Mucosa of descending colon (tissue), 3 donors: ENCODE measurements at regions not wholly inside any gene's neighbourhood (a gene's known extent, or its start where the extent isn't known, plus 50 kb on each side); places are given as distances from the start of the nearest gene placed in this dataset.
"Not testable (repeated sequence)": the region's sequence is repeated elsewhere in the genome, so short reads cannot be mapped to it uniquely, and the experiment has no call there.

Experiments
- ATAC-seq: fragments of 200-7000 bp; cut with Tn5 transposase; one replicate; pipeline ENCODE4 v1.9.1; 2020; ENCODE audit warnings: mild to moderate bottlenecking, moderate library complexity
- DNase-seq, 3 donors: peaks; one replicate each; pipeline ENCODE4 v3.0.0-alpha.2; 2020
- H3K36me3 ChIP-seq: fragments of 200-600 bp; one replicate; pipeline ENCODE4 v1.8.0; 2021; ENCODE audit warnings: low read depth, mild to moderate bottlenecking
- H3K4me1 ChIP-seq: fragments of 200-600 bp; one replicate; pipeline ENCODE4 v1.8.0; 2021; ENCODE audit warnings: low read depth, mild to moderate bottlenecking
- H3K4me3 ChIP-seq: fragments of 200-600 bp; one replicate; pipeline ENCODE4 v1.8.0; 2021; ENCODE audit warnings: mild to moderate bottlenecking
- H3K9me3 ChIP-seq: fragments of 200-600 bp; one replicate; pipeline ENCODE4 v1.8.0; 2021; ENCODE audit warnings: mild to moderate bottlenecking
- intact Hi-C, 2 donors: fragments of 100-400 bp; cut with DNase I in 1 of 2; cut with micrococcal nuclease in 1 of 2; formaldehyde crosslinking; loops; one replicate each; pipeline versions ENCODE4 v1.11.0 to v1.11.1; 2022; cut with DNase I, micrococcal nuclease
- TF ChIP-seq, protein P1 (sequence below): fragments of 200-600 bp; IDR thresholded peaks from one replicate; pipeline ENCODE4 v1.8.0; 2022; ENCODE audit warnings: antibody characterized with exemption, mild to moderate bottlenecking
- donor health status: DM: no; HTN: no; CAD: no; lungs with moderate emphysema.
- donor health status: DM: no; HTN: no; CAD: no.
- donor health status: DM: no; HTN: yes; CAD: no.

DNA sequence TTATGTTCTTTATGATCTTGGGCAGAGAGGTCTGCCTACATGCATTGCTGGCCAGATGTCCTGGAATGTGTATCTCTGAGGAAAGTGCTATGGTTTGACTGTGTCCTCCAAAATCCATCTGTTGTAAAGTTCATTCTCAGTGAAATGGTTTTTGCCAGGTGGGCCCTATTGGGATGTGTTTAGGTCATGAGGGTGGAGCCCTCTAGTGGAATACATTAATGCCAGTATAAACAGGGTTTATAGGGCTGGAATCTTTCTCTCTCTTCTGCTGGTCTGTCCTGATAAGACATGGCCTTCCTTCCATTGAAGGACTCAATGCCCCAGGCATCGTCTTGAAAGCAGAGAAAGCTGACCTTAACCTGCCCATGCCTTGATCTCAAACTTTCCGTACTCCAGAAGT lies 258.5 kb downstream of the RPIA start:
- no peaks in the 10 kb centered on the region for H3K36me3 ChIP-seq
- ATAC-seq: no peak
- H3K4me1 ChIP-seq: no peaks in the 10 kb centered on the region
- TF ChIP-seq, protein P1, sequence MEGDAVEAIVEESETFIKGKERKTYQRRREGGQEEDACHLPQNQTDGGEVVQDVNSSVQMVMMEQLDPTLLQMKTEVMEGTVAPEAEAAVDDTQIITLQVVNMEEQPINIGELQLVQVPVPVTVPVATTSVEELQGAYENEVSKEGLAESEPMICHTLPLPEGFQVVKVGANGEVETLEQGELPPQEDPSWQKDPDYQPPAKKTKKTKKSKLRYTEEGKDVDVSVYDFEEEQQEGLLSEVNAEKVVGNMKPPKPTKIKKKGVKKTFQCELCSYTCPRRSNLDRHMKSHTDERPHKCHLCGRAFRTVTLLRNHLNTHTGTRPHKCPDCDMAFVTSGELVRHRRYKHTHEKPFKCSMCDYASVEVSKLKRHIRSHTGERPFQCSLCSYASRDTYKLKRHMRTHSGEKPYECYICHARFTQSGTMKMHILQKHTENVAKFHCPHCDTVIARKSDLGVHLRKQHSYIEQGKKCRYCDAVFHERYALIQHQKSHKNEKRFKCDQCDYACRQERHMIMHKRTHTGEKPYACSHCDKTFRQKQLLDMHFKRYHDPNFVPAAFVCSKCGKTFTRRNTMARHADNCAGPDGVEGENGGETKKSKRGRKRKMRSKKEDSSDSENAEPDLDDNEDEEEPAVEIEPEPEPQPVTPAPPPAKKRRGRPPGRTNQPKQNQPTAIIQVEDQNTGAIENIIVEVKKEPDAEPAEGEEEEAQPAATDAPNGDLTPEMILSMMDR: no peak
- no peak for DNase-seq
- intact Hi-C loops: no loop called here
- H3K4me3 ChIP-seq: no peak overlapping the region
- no peaks in the 10 kb centered on the region for H3K9me3 ChIP-seq

DNA sequence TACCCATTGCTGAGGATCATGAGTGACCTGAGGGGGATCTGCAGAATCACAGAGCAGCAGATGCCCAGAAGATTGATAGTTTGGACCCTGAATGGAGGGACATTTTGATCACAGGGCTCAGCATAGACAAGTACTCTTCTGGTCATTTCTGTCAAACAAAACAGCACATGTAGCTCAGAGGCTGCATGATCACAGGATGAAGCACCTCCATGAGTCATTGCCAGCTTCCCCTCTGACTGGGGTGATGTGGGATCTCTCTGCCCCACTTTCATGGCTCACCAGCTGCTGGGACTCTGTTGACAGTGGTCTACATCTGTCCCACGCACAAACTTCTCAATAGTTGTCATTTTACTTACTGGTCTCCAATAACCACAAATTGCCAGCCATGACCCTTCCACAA lies 264.1 kb downstream of the RPIA start:
- DNase-seq (no peak), ATAC-seq (no peak)
- intact Hi-C loops: no loop called here
- Histone ChIP-seq H3K36me3 (no peaks in the 10 kb centered on the region), H3K9me3 (no peaks in the 10 kb centered on the region), H3K4me3 (no peak overlapping the region), H3K4me1 (no peaks in the 10 kb centered on the region)
- TF ChIP-seq, protein P1: no peak

DNA sequence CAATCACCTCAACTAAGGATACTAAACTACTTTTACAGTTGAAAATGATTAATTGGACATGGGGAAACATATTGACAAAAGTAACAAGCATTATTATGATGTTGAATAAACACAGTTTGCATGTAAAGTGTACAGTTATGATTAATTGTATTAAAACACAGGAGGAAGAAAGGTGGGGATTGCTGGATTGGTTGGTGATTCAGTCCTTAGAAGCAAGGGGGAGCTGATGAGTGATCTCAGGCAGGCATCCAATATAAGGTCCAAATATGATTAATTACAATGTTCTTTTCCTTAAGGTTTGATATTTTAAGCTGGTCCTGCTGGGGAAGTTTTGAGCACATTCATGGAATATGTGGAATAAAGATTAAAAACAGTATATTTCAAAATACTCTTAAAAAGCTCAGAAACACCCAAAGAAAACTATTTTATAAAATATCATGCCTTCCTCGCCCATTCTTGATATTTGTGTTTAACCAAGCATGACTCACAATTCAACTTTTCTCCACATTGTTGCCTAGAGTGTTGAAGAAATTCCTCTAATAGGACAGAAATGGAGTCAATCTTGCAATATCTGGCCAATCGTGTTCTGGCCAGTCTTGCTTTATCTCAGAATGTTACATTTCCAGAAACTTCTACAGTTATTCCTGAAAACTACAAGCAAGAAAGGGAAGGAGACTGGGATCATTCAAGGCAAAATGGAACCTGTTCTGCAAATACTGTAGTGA lies 268.2 kb downstream of the RPIA start:
- DNase-seq (no peak), ATAC-seq (no peak)
- intact Hi-C loops: no loop called here
- TF ChIP-seq, protein P1: no peak
- H3K4me3 ChIP-seq: no peak overlapping the region
- H3K36me3 ChIP-seq: no peaks in the 10 kb centered on the region
- no peaks in the 10 kb centered on the region for H3K9me3 ChIP-seq
- no peaks in the 10 kb centered on the region for H3K4me1 ChIP-seq

DNA sequence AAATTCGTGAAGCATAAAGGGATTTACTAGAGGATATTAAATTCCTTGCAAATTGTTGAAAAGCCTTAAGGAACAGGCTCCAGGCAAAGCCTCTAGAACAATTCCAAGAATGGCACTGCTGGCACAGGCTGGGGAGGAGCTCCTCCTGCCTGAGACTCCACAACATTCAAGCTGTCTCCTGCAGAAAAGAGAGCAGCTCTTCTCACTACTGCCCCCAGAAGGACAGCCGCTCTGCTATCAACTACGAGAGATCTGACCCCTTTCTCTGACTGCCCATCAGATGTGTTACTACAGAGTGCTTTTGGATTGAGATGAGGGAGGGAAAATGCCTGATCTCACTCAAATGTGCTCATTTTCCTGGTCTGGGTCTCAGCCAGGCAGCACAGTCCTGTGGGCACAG lies 269.9 kb downstream of the RPIA start:
- H3K4me1 ChIP-seq, H3K36me3 ChIP-seq, H3K4me3 ChIP-seq, H3K9me3 ChIP-seq, DNase-seq, intact Hi-C loops, ATAC-seq: not testable (repeated sequence)

DNA sequence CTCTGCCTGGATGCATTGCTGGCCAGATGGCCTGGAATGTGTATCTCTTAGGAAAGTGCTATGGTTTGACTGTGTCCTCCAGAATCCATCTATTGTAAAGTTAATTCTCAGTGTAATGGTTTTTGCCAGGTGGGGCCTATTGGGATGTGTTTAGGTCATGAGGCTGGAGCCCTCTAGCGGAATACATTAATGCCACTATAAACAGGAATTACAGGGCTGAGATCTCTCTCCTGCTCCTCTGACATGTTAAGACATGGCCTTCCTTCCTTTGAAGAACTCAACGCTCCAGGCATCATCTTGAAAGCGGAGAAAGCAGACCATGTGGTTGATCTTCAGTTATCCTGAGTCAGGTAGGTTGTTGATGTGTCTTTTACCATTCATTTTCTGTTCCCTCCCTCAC lies 276.4 kb downstream of the RPIA start:
- TF ChIP-seq, protein P1: no peak
- Histone ChIP-seq H3K4me1 (no peaks in the 10 kb centered on the region), H3K9me3 (no peaks in the 10 kb centered on the region), H3K4me3 (no peak overlapping the region), H3K36me3 (no peaks in the 10 kb centered on the region)
- intact Hi-C loops: no loop called here
- DNase-seq (no peak), ATAC-seq (no peak)

DNA sequence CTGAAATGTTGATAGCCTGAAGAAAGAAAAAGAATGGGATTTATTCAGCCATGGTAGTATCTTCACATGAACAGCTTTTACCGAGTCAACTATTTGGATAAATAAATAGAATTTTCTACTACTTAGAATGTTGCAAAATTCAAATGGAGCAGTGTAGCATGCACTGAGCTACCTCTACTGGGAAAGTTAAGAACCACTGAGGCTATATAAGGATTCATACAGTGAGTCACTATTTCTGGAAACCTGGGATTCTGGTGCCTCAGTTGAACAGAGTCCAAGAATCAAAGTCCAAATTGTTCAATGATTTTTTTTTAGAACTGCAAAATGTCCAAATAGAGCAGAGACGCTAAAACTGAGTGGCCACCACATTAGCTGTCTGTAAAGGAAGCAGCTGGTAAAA lies 286.5 kb downstream of the RPIA start:
- H3K36me3 ChIP-seq, H3K9me3 ChIP-seq, intact Hi-C loops, H3K4me1 ChIP-seq, ATAC-seq, DNase-seq, H3K4me3 ChIP-seq: not testable (repeated sequence)

DNA sequence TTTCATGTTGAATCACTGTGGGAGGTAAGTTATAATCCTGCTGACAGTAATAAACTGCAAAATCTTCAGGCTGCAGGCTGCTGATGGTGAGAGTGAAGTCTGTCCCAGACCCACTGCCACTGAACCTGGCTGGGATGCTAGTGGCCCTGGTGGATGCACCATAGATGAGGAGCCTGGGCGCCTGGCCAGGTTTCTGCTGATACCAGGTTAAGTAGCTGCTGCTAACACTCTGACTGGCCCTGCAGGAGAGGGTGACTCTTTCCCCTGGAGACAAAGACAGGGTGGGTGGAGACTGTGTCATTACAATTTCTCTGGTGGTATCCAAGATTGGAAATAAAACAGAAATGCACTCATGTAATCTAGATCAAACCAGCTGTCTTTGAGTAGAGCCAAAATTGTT lies 287.0 kb downstream of the RPIA start:
- ATAC-seq, intact Hi-C loops, H3K9me3 ChIP-seq, H3K4me3 ChIP-seq, DNase-seq, H3K4me1 ChIP-seq, H3K36me3 ChIP-seq: not testable (repeated sequence)

DNA sequence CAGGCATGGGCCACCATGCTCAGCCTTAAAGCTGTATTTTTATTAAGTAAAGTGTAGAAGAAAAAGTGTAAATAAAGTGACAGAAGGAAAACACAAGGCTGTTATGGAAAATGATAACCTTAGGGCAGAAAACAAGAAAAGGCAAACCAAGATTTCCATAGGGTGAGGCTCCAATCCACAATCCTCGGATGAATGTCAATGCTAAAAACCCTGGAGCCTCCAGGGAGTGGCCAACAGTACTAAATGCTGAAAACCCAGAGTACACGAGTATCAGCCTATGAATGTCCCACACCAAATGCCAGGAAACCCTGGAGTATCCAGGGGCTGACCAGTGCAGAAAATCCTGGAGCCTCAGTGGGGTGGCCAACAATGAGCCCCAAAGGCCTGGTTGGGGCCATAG lies 292.6 kb downstream of the RPIA start:
- H3K4me1 ChIP-seq, ATAC-seq, H3K4me3 ChIP-seq, DNase-seq, H3K36me3 ChIP-seq, intact Hi-C loops, H3K9me3 ChIP-seq: not testable (repeated sequence)

DNA sequence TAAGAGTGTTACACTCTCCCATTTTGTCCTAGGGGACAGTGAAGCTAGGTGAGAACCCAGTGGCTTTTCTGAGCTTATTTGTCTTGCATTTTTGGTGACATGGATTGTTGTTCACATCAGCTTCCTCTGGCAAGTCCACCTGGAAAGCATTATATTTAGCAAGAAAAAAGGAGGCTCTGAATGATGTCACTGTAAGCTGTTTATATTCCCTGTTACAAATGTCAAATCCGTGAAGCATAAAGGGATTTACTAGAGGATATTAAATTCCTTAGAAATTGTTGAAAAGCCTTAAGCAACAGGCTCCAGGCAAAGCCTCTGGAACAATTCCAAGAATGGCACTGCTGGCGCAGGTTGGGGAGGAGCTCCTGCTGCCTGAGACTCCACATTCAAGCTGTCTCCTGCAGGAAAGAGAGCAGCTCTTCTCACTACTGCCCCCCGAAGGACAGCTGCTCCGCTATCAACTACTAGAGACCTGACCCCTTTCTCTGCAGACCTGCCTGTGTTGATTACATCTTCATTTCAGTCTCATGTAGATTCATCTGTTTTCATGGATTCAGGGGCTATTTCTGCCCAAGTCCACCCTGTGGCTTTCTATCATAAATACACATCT lies 295.4 kb downstream of the RPIA start:
- intact Hi-C loops, H3K4me1 ChIP-seq, H3K4me3 ChIP-seq, ATAC-seq, H3K9me3 ChIP-seq, H3K36me3 ChIP-seq: not testable (repeated sequence)
- peak in 1 of 3 donors; percentile 10 for DNase-seq

DNA sequence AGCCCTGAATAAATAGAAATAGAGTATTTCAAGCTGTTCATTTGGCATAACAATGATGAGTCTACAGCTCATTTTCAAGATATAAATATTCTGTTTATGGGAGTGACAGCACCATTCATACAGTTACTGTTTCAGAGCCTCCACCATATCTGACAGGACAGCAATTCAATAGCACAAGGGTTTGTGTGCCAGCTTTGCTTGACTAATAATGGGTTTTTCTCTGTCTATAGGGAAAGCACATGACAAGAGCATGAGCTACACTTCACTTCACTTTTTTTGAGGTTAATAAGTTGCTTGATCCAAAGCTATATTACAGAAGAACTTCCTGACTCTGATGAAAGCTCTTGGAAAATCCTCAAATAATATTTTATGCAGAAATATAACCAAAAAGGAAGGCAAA lies 297.1 kb downstream of the RPIA start:
- intact Hi-C loops, ATAC-seq, H3K4me3 ChIP-seq, H3K36me3 ChIP-seq, H3K4me1 ChIP-seq, H3K9me3 ChIP-seq, DNase-seq: not testable (repeated sequence)
